WI38 (cell line): ENCODE measurements at regions not wholly inside any gene's neighbourhood (a gene's known extent, or its start where the extent isn't known, plus 50 kb on each side); places are given as distances from the start of the nearest gene placed in this dataset.

Source experiments
- H3K4me3 ChIP-seq: 2 replicates; pipeline ENCODE4 v1.5.1; 2011; ENCODE audit warnings: low read depth, mild to moderate bottlenecking, control low read depth, low read length
- TF ChIP-seq, protein P1 (sequence below): IDR thresholded peaks from 2 replicates; pipeline ENCODE4 v1.5.1; 2012; ENCODE audit warnings: low read depth, mild to moderate bottlenecking, control low read depth, low read length

GRCh38 chr1:218693599-218693998 lies 348.5 kb downstream of the TGFB2 start:
- TF ChIP-seq, protein P1, sequence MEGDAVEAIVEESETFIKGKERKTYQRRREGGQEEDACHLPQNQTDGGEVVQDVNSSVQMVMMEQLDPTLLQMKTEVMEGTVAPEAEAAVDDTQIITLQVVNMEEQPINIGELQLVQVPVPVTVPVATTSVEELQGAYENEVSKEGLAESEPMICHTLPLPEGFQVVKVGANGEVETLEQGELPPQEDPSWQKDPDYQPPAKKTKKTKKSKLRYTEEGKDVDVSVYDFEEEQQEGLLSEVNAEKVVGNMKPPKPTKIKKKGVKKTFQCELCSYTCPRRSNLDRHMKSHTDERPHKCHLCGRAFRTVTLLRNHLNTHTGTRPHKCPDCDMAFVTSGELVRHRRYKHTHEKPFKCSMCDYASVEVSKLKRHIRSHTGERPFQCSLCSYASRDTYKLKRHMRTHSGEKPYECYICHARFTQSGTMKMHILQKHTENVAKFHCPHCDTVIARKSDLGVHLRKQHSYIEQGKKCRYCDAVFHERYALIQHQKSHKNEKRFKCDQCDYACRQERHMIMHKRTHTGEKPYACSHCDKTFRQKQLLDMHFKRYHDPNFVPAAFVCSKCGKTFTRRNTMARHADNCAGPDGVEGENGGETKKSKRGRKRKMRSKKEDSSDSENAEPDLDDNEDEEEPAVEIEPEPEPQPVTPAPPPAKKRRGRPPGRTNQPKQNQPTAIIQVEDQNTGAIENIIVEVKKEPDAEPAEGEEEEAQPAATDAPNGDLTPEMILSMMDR, result no peak
- no peak overlapping the region for H3K4me3 ChIP-seq

- TF ChIP-seq, protein P1, result no peak
- no peak overlapping the region for H3K4me3 ChIP-seq
These were observed 348.9 kb downstream of the TGFB2 start for GRCh38 chr1:218694085-218694484.

DNA sequence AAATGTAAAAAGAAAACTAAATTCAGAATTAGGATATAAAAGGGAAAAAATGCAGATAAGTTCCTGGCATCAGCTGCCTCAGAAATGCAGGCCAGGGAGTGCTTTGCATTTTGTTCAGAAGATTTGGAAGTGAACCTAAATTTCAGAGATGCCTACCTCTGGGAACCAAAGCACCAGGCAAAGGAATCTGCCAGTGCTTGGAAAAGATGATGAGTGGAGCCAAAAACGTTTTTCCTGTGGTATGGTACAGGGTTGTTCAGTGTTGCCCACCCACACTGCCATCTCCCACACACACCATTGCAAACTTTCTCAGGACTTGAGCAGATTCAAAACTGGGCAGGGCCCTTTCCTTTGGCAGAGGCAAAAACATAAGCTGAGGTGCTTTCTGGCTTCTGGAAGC lies 349.5 kb downstream of the TGFB2 start:
- TF ChIP-seq, protein P1, result no peak
- no peak overlapping the region for H3K4me3 ChIP-seq

GRCh38 chr1:218695525-218695924 lies 350.4 kb downstream of the TGFB2 start:
- no peak overlapping the region for H3K4me3 ChIP-seq
- TF ChIP-seq, protein P1, result no peak

- TF ChIP-seq, protein P1, result no peak
- no peak overlapping the region for H3K4me3 ChIP-seq
These were observed 353.0 kb downstream of the TGFB2 start for GRCh38 chr1:218698141-218698540.

GRCh38 chr1:218699421-218699820 lies 354.3 kb downstream of the TGFB2 start:
- TF ChIP-seq, protein P1, result no peak
- H3K4me3 ChIP-seq, result no peak overlapping the region

DNA sequence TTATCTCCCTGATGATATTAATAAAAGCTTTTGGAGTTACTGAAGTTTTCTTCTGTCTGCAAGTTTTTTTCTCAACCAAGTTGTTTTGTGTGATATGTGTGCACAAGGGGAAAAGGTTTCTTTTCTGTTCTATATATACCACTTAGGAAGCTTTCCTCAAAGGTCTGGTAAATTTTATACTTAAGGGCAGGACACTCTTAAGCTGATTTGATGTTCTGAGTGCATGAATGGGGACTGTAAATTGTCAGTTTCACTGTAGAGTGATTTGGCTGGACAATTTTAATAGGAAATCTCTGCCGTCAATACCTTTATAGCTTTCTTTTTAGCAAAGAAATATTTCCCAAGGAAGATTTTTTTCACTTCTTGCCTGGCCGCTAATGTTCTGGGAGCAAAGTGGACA lies 354.7 kb downstream of the TGFB2 start:
- no peak overlapping the region for H3K4me3 ChIP-seq
- TF ChIP-seq, protein P1, result no peak
